ENCODE measurements at regions not wholly inside any gene's neighbourhood (a gene's known extent, or its start where the extent isn't known, plus 50 kb on each side); places are given as distances from the start of the nearest gene placed in this dataset.

- no peak for TF ChIP-seq CTCF (conservative IDR thresholded peaks at IDR 0.05; ENCODE audit: low read length)
- no peak for TF ChIP-seq EZH2phosphoT487 (IDR thresholded peaks at IDR 0.05; ENCODE audit: borderline replicate concordance)
These were observed 136.4 kb downstream of the PHLDA1 start for GRCh38 chr12:75894965-75895754.

Data from Loucy (cell line).